Neural cell (in vitro differentiated cells): ENCODE measurements at regions not wholly inside any gene's neighbourhood (a gene's known extent, or its start where the extent isn't known, plus 50 kb on each side); places are given as distances from the start of the nearest gene placed in this dataset.
A peak's percentile ranks its signal among the peaks of the same experiment; 100 is the strongest.

Source experiments
- H2AFZ ChIP-seq: fragments of 200-600, 300-800 bp; sonication (generic), shearing (Covaris generic); 2 replicates; pipeline ENCODE4 v1.6.0; 2014; ENCODE audit warnings: low read depth, mild to moderate bottlenecking, antibody characterized with exemption, low read length, moderate library complexity
- H3F3A ChIP-seq: fragments of 200-600 bp; shearing (Covaris generic); 2 replicates; pipeline ENCODE4 v1.6.1; 2016; ENCODE audit warnings: mild to moderate bottlenecking, moderate library complexity, mixed read lengths, antibody characterized with exemption, low read length; ENCODE audit not compliant: insufficient read depth, poor library complexity, severe bottlenecking
- H3K27ac ChIP-seq: fragments of 200-600, 300-800 bp; sonication (generic), shearing (Covaris generic); 2 replicates; pipeline ENCODE4 v1.5.1; 2014; ENCODE audit warnings: mild to moderate bottlenecking, low read length, moderate library complexity
- H3K27me3 ChIP-seq: fragments of 300-800, 200-600 bp; sonication (generic), shearing (Covaris generic); 2 replicates; pipeline ENCODE4 v1.6.0; 2014; ENCODE audit warnings: mild to moderate bottlenecking, low read depth, low read length, moderate library complexity; ENCODE audit not compliant: insufficient read depth
- H3K36me3 ChIP-seq: fragments of 300-800, 200-600 bp; sonication (generic), shearing (Covaris generic); 2 replicates; pipeline ENCODE4 v1.5.1; 2014; ENCODE audit warnings: mild to moderate bottlenecking, antibody characterized with exemption, low read length, moderate library complexity; ENCODE audit not compliant: insufficient read depth
- H3K4me2 ChIP-seq: fragments of 300-800, 200-600 bp; sonication (generic), shearing (Covaris generic); 2 replicates; pipeline ENCODE4 v1.6.0; 2014; ENCODE audit warnings: mild to moderate bottlenecking, low read length
- H3K4me3 ChIP-seq: fragments of 300-800, 200-600 bp; sonication (generic), shearing (Covaris generic); 2 replicates; pipeline ENCODE4 v1.5.1; 2014; ENCODE audit warnings: mild to moderate bottlenecking, low read length, moderate library complexity
- H3K79me2 ChIP-seq: fragments of 200-600 bp; shearing (Covaris generic); replicated peaks from 2 replicates; pipeline ENCODE4 v1.6.0; 2014; ENCODE audit warnings: mild to moderate bottlenecking, low read length, moderate library complexity; ENCODE audit not compliant: insufficient read depth
- H3K9ac ChIP-seq: fragments of 300-800, 200-600 bp; sonication (generic), shearing (Covaris generic); 2 replicates; pipeline ENCODE4 v1.6.1; 2016; ENCODE audit warnings: mild to moderate bottlenecking, low read length, mixed read lengths
- H3K9me2 ChIP-seq: fragments of 200-600 bp; shearing (Covaris generic); 2 replicates; pipeline ENCODE4 v1.6.1; 2016; ENCODE audit warnings: mild to moderate bottlenecking, low read length, mixed read lengths; ENCODE audit not compliant: insufficient read depth
- H3K9me3 ChIP-seq: fragments of 200-600, 300-800 bp; sonication (generic), shearing (Covaris generic); 2 replicates; pipeline ENCODE4 v1.6.1; 2016; ENCODE audit warnings: mild to moderate bottlenecking, mixed run types, low read length, moderate library complexity, mixed read lengths
- H4K20me1 ChIP-seq: fragments of 200-600 bp; shearing (Covaris generic); 2 replicates; pipeline ENCODE4 v1.6.1; 2016; ENCODE audit warnings: mild to moderate bottlenecking, mixed run types; ENCODE audit not compliant: insufficient read depth
- EP300 ChIP-seq: fragments of 450-650 bp; conservative IDR thresholded peaks from 2 replicates; pipeline ENCODE4 v1.6.1; 2014; ENCODE audit warnings: antibody characterized with exemption, mild to moderate bottlenecking, moderate library complexity; ENCODE audit not compliant: poor library complexity, severe bottlenecking
- EZH2 ChIP-seq: fragments of 200-600, 300-800 bp; shearing (Covaris generic), sonication (generic); IDR thresholded peaks from 2 replicates; pipeline ENCODE4 v1.6.1; 2014; ENCODE audit warnings: antibody characterized with exemption, low read length, borderline replicate concordance, mild to moderate bottlenecking; ENCODE audit not compliant: insufficient read depth, poor library complexity, severe bottlenecking
- MXI1 ChIP-seq: fragments of 450-650 bp; conservative IDR thresholded peaks from 2 replicates; pipeline ENCODE4 v1.6.1; 2014; ENCODE audit warnings: antibody characterized with exemption, mild to moderate bottlenecking; ENCODE audit not compliant: poor library complexity, severe bottlenecking
- POLR2AphosphoS5 ChIP-seq: IDR thresholded peaks from 2 replicates; pipeline ENCODE4 v1.6.1; 2012
- RAD21 ChIP-seq: fragments of 450-650 bp; conservative IDR thresholded peaks from 2 replicates; pipeline ENCODE4 v1.6.1; 2014; ENCODE audit warnings: antibody characterized with exemption, mild to moderate bottlenecking, moderate library complexity
- SMC3 ChIP-seq: fragments of 450-650 bp; conservative IDR thresholded peaks from 2 replicates; pipeline ENCODE4 v1.6.1; 2014; ENCODE audit warnings: antibody characterized with exemption, mild to moderate bottlenecking, moderate library complexity; ENCODE audit not compliant: poor library complexity
- TAF1 ChIP-seq: IDR thresholded peaks from 2 replicates; pipeline ENCODE4 v1.6.1; 2012; ENCODE audit warnings: low read depth
- TF ChIP-seq, protein P1 (sequence below): fragments of 450-650 bp; IDR thresholded peaks from 2 replicates; pipeline ENCODE4 v1.5.1; 2014; ENCODE audit warnings: antibody characterized with exemption, mild to moderate bottlenecking, moderate library complexity; ENCODE audit not compliant: poor library complexity, severe bottlenecking
- TF ChIP-seq, protein P2 (sequence below): IDR thresholded peaks from 2 replicates; pipeline ENCODE4 v1.6.1; 2012; ENCODE audit warnings: borderline replicate concordance

GRCh38 chr10:58066126-58066525, 201.6 kb downstream of the IPMK start:
- Histone ChIP-seq H2AFZ (no peak overlapping the region), H3F3A (no peaks in the 10 kb centered on the region), H3K27me3 (no peaks in the 10 kb centered on the region), H3K79me2 (no peaks in the 10 kb centered on the region), H4K20me1 (no peaks in the 10 kb centered on the region), H3K4me3 (no peak overlapping the region), H3K36me3 (no peaks in the 10 kb centered on the region), H3K9me2 (no peaks in the 10 kb centered on the region), H3K9ac (no peak overlapping the region), H3K4me2 (no peak overlapping the region), H3K27ac (no peak overlapping the region), H3K9me3 (no peaks in the 10 kb centered on the region)
- TF ChIP-seq TAF1 (no peak), SMC3 (no peak), POLR2AphosphoS5 (no peak), RAD21 (no peak), EZH2 (no peak), MXI1 (no peak), EP300 (no peak)
- TF ChIP-seq, protein P1, sequence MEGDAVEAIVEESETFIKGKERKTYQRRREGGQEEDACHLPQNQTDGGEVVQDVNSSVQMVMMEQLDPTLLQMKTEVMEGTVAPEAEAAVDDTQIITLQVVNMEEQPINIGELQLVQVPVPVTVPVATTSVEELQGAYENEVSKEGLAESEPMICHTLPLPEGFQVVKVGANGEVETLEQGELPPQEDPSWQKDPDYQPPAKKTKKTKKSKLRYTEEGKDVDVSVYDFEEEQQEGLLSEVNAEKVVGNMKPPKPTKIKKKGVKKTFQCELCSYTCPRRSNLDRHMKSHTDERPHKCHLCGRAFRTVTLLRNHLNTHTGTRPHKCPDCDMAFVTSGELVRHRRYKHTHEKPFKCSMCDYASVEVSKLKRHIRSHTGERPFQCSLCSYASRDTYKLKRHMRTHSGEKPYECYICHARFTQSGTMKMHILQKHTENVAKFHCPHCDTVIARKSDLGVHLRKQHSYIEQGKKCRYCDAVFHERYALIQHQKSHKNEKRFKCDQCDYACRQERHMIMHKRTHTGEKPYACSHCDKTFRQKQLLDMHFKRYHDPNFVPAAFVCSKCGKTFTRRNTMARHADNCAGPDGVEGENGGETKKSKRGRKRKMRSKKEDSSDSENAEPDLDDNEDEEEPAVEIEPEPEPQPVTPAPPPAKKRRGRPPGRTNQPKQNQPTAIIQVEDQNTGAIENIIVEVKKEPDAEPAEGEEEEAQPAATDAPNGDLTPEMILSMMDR, result no peak
- TF ChIP-seq, protein P2, sequence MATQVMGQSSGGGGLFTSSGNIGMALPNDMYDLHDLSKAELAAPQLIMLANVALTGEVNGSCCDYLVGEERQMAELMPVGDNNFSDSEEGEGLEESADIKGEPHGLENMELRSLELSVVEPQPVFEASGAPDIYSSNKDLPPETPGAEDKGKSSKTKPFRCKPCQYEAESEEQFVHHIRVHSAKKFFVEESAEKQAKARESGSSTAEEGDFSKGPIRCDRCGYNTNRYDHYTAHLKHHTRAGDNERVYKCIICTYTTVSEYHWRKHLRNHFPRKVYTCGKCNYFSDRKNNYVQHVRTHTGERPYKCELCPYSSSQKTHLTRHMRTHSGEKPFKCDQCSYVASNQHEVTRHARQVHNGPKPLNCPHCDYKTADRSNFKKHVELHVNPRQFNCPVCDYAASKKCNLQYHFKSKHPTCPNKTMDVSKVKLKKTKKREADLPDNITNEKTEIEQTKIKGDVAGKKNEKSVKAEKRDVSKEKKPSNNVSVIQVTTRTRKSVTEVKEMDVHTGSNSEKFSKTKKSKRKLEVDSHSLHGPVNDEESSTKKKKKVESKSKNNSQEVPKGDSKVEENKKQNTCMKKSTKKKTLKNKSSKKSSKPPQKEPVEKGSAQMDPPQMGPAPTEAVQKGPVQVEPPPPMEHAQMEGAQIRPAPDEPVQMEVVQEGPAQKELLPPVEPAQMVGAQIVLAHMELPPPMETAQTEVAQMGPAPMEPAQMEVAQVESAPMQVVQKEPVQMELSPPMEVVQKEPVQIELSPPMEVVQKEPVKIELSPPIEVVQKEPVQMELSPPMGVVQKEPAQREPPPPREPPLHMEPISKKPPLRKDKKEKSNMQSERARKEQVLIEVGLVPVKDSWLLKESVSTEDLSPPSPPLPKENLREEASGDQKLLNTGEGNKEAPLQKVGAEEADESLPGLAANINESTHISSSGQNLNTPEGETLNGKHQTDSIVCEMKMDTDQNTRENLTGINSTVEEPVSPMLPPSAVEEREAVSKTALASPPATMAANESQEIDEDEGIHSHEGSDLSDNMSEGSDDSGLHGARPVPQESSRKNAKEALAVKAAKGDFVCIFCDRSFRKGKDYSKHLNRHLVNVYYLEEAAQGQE, result no peak

DNA sequence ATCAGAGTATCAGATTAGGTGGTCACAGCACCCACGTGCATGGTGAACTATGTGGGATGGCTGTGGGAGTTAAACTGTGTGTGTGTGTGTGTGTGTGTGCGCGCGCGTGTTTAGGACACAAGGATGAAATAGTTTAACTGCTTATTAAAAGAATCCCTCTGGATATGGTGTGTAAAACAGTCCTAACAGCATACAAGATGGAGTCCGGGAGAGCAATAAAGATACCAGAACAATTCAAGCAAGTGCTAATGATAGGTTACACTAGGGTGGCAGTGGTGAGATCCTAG, 202.2 kb downstream of the IPMK start:
- Histone ChIP-seq H3K4me2 (no peak overlapping the region), H3K4me3 (no peak overlapping the region), H2AFZ (no peak overlapping the region), H3K36me3 (no peaks in the 10 kb centered on the region), H3K9me2 (no peaks in the 10 kb centered on the region), H3K27me3 (no peaks in the 10 kb centered on the region), H3F3A (no peaks in the 10 kb centered on the region), H3K9me3 (no peaks in the 10 kb centered on the region), H3K79me2 (no peaks in the 10 kb centered on the region), H3K9ac (no peak overlapping the region), H4K20me1 (no peaks in the 10 kb centered on the region), H3K27ac (no peak overlapping the region)
- TF ChIP-seq POLR2AphosphoS5 (no peak), SMC3 (peak; percentile 36)
- TF ChIP-seq, protein P2, result no peak
